Panc1 (cell line): ENCODE measurements at regions not wholly inside any gene's neighbourhood (a gene's known extent, or its start where the extent isn't known, plus 50 kb on each side); places are given as distances from the start of the nearest gene placed in this dataset.

Source experiments
- ATAC-seq: fragments of 200-7000 bp; cut with Tn5 transposase; 2 replicates; pipeline ENCODE4 v1.9.1; 2020; ENCODE audit warnings: mild to moderate bottlenecking, moderate library complexity
- BruUV-seq: library from RNA; stranded (reverse); fragments of 400-500 nt; replicated peaks from 2 replicates; lab custom pipeline; 2021; lab: Mats Ljungman, UMichigan
- CTCF ChIA-PET: fragments of 300-600 bp; sonication (Branson Sonifier 250); formaldehyde crosslinking; loops from one replicate; lab custom pipeline; 2022; ENCODE audit warnings: antibody characterized with exemption; lab: Charles Lee
- POLR2A ChIA-PET: fragments of 300-600 bp; sonication (Branson Sonifier 250); formaldehyde crosslinking; loops from one replicate; lab custom pipeline; 2022; ENCODE audit warnings: antibody characterized with exemption; lab: Charles Lee
- DNase-seq: peaks from one replicate; pipeline ENCODE4 v3.0.0-alpha.2; 2010; ENCODE audit warnings: low read depth, low spot score
- H3K27ac ChIP-seq: 2 replicates; pipeline ENCODE4 v1.5.1; 2011; ENCODE audit warnings: mild to moderate bottlenecking, low read length, inconsistent platforms
- H3K27me3 ChIP-seq: fragments of 200-500 bp; sonication (Bioruptor generic); 2 replicates; pipeline ENCODE4 v1.6.0; 2014; ENCODE audit warnings: low read length, inconsistent platforms; ENCODE audit not compliant: control insufficient read depth, insufficient read depth
- H3K36me3 ChIP-seq: fragments of 200-500 bp; sonication (Bioruptor generic); 2 replicates; pipeline ENCODE4 v1.5.1; 2014; ENCODE audit warnings: inconsistent platforms, mild to moderate bottlenecking, low read length, moderate library complexity; ENCODE audit not compliant: control insufficient read depth, insufficient read depth
- H3K4me1 ChIP-seq: 2 replicates; pipeline ENCODE4 v1.5.1; 2011; ENCODE audit warnings: inconsistent platforms, mild to moderate bottlenecking, low read length, moderate library complexity; ENCODE audit not compliant: control insufficient read depth, insufficient read depth
- H3K4me3 ChIP-seq, 2 experiments: 2 replicates each; pipeline ENCODE4 v1.5.1; 2011 to 2012; ENCODE audit warnings: low read depth in 2 of 2, low read length in 2 of 2, mild to moderate bottlenecking in 2 of 2, inconsistent platforms in 1 of 2, moderate library complexity in 1 of 2
- H3K9me3 ChIP-seq: fragments of 200-500 bp; sonication (Bioruptor generic); 2 replicates; pipeline ENCODE4 v1.5.1; 2014; ENCODE audit warnings: low read depth, mild to moderate bottlenecking, inconsistent platforms, low read length, moderate library complexity; ENCODE audit not compliant: control insufficient read depth, insufficient read depth
- CTCF ChIP-seq: fragments of 450-650 bp; IDR thresholded peaks from 2 replicates; pipeline ENCODE4 v1.5.1; 2017; ENCODE audit warnings: mild to moderate bottlenecking
- POLR2AphosphoS5 ChIP-seq: IDR thresholded peaks from 2 replicates; pipeline ENCODE4 v1.6.1; 2012; ENCODE audit warnings: mild to moderate bottlenecking, low read depth, low read length, moderate library complexity
- REST ChIP-seq, 2 experiments: IDR thresholded peaks; 2 replicates each; pipeline ENCODE4 v1.6.1; 2011 to 2012; ENCODE audit warnings: low read depth in 2 of 2, control low read depth in 1 of 2, low read length in 1 of 2, mild to moderate bottlenecking in 1 of 2, moderate library complexity in 1 of 2; ENCODE audit not compliant: insufficient read depth in 1 of 2
- SIN3A ChIP-seq: IDR thresholded peaks from 2 replicates; pipeline ENCODE4 v1.6.1; 2012; ENCODE audit warnings: low read depth, mild to moderate bottlenecking, low read length, moderate library complexity, borderline replicate concordance; ENCODE audit not compliant: insufficient read depth
- TCF7L2 ChIP-seq: IDR thresholded peaks from 2 replicates; pipeline ENCODE4 v1.6.1; 2011; ENCODE audit warnings: mild to moderate bottlenecking, low read depth, low read length, inconsistent platforms
- in situ Hi-C: cut with HindIII; loops from 2 replicates; pipeline ENCODE4 v1.10.0; 2016; ENCODE audit warnings: low sequenced_read_pairs, low pct_unique_long_range_greater_than_20kb
- intact Hi-C: fragments of 100-400 bp; cut with micrococcal nuclease; formaldehyde crosslinking; loops from one replicate; pipeline ENCODE4 v1.10.0; 2022; ENCODE audit not compliant: unreplicated experiment

GRCh38 chr9:129520082-129520481 lies 100.8 kb downstream of the C9orf50 start:
- Histone ChIP-seq H3K9me3 (no peaks in the 10 kb centered on the region; the same call in 1 of the 2 replicates), H3K4me1 (no peaks in the 10 kb centered on the region), H3K36me3 (no peaks in the 10 kb centered on the region), H3K27me3 (no peaks in the 10 kb centered on the region), H3K27ac (no peak overlapping the region), H3K4me3 (no peak overlapping the region)
- ChIA-PET CTCF (no interaction called here), POLR2A (no interaction called here)
- in situ Hi-C loops (no loop called here), intact Hi-C loops (no loop called here)
- TF ChIP-seq TCF7L2, result no peak
- TF ChIP-seq CTCF, result no peak
- no peak for TF ChIP-seq REST (IDR thresholded peaks at IDR 0.05; ENCODE audit: insufficient read depth in 1 of 2, low read depth in 2 of 2, low read length in 1 of 2)
- no peak for TF ChIP-seq POLR2AphosphoS5
- BruUV-seq, result no TSS peak
- DNase-seq (no peak), ATAC-seq (no peak)

- Histone ChIP-seq H3K4me3 (no peak overlapping the region), H3K4me1 (no peaks in the 10 kb centered on the region), H3K9me3 (peaks cover 4% of the 10 kb centered on the region; the same call in 1 of the 2 replicates), H3K27me3 (no peaks in the 10 kb centered on the region), H3K27ac (no peak overlapping the region), H3K36me3 (no peaks in the 10 kb centered on the region)
- no peak for TF ChIP-seq SIN3A
- no peak for TF ChIP-seq REST (IDR thresholded peaks at IDR 0.05; ENCODE audit: insufficient read depth in 1 of 2, low read depth in 2 of 2, low read length in 1 of 2)
- no peak for TF ChIP-seq CTCF
- TF ChIP-seq TCF7L2, result no peak
- TF ChIP-seq POLR2AphosphoS5, result no peak
- CTCF ChIA-PET, result no interaction called here
- POLR2A ChIA-PET, result no interaction called here
- no peak for DNase-seq
- no TSS peak for BruUV-seq
- in situ Hi-C loops, result no loop called here
- ATAC-seq, result no peak
- intact Hi-C loops, result no loop called here
Measured at GRCh38 chr9:129518074-129518473, 102.8 kb downstream of the C9orf50 start.
